Retinal pigment epithelial cell (primary cell): ENCODE measurements at regions not wholly inside any gene's neighbourhood (a gene's known extent, or its start where the extent isn't known, plus 50 kb on each side); places are given as distances from the start of the nearest gene placed in this dataset.
"Not testable (repeated sequence)": the region's sequence is repeated elsewhere in the genome, so short reads cannot be mapped to it uniquely, and the experiment has no call there.

ENCODE experiments used
- DNase-seq: peaks from one replicate; pipeline ENCODE4 v3.0.0-alpha.2; 2010; ENCODE audit warnings: low read depth
- H3K4me3 ChIP-seq: 2 replicates; pipeline ENCODE4 v1.5.1; 2011; ENCODE audit warnings: mild to moderate bottlenecking, low read length, control low read depth, moderate library complexity
- CTCF ChIP-seq: conservative IDR thresholded peaks from 2 replicates; pipeline ENCODE4 v1.5.1; 2011; ENCODE audit warnings: low read depth, low read length, control low read depth, inconsistent platforms

GRCh38 chr11:81802591-81802990, 931.1 kb downstream of the FAM181B start:
- H3K4me3 ChIP-seq: no peak overlapping the region
- TF ChIP-seq CTCF: no peak
- no peak for DNase-seq

- no peak overlapping the region for H3K4me3 ChIP-seq
- DNase-seq: no peak
- no peak for TF ChIP-seq CTCF
These were observed 941.2 kb downstream of the FAM181B start for GRCh38 chr11:81792416-81792815.

- DNase-seq: peak; percentile 66
- H3K4me3 ChIP-seq: no peak overlapping the region
- peak; percentile 56 for TF ChIP-seq CTCF
These were observed 946.0 kb downstream of the FAM181B start for GRCh38 chr11:81787584-81788049.

GRCh38 chr11:81772166-81772565, 961.5 kb downstream of the FAM181B start:
- DNase-seq: no peak
- no peak overlapping the region for H3K4me3 ChIP-seq
- no peak for TF ChIP-seq CTCF

- H3K4me3 ChIP-seq, DNase-seq: not testable (repeated sequence)
These were observed 963.8 kb downstream of the FAM181B start for GRCh38 chr11:81769906-81770305.

GRCh38 chr11:81756864-81757595, 976.6 kb downstream of the FAM181B start:
- TF ChIP-seq CTCF: no peak
- DNase-seq: no peak
- H3K4me3 ChIP-seq: no peak overlapping the region

- DNase-seq: no peak
- no peak for TF ChIP-seq CTCF
These were observed 984.4 kb downstream of the FAM181B start for GRCh38 chr11:81749245-81749644.

More at GRCh38 chr11:81749245-81749644, 984.4 kb downstream of the FAM181B start:
- H3K4me3 ChIP-seq: no peak overlapping the region
